BJ (cell line): ENCODE measurements at regions not wholly inside any gene's neighbourhood (a gene's known extent, or its start where the extent isn't known, plus 50 kb on each side); places are given as distances from the start of the nearest gene placed in this dataset.
"Not testable (repeated sequence)": the region's sequence is repeated elsewhere in the genome, so short reads cannot be mapped to it uniquely, and the experiment has no call there.

Source experiments
- CTCF ChIA-PET: fragments of 350-600 bp; formaldehyde crosslinking; extraction: SDS; loops from one replicate; lab custom pipeline; 2021; ENCODE audit warnings: antibody characterized with exemption, inconsistent platforms; lab: Yijun Ruan, JAX
- POLR2A ChIA-PET: fragments of 300-600 bp; sonication (Branson Sonifier 250); formaldehyde crosslinking; extraction: SDS; loops from one replicate; lab custom pipeline; 2021; ENCODE audit warnings: antibody characterized with exemption; lab: Charles Lee
- DNase-seq: peaks from one replicate; pipeline ENCODE4 v3.0.0-alpha.2; 2011; ENCODE audit warnings: low read depth
- H3K27me3 ChIP-seq: 2 replicates; pipeline ENCODE4 v1.6.0; 2011; ENCODE audit warnings: low read length; ENCODE audit not compliant: control insufficient read depth, insufficient read depth
- H3K36me3 ChIP-seq: 2 replicates; pipeline ENCODE4 v1.5.1; 2011; ENCODE audit warnings: low read length; ENCODE audit not compliant: control insufficient read depth, insufficient read depth
- H3K4me3 ChIP-seq: 2 replicates; pipeline ENCODE4 v1.5.1; 2011; ENCODE audit warnings: low read depth, mild to moderate bottlenecking, control low read depth, low read length
- TF ChIP-seq, protein P1 (sequence below): IDR thresholded peaks from 2 replicates; pipeline ENCODE4 v1.5.1; 2011; ENCODE audit warnings: low read depth, mild to moderate bottlenecking, control low read depth, inconsistent platforms, low read length, moderate library complexity; ENCODE audit not compliant: insufficient read depth

DNA sequence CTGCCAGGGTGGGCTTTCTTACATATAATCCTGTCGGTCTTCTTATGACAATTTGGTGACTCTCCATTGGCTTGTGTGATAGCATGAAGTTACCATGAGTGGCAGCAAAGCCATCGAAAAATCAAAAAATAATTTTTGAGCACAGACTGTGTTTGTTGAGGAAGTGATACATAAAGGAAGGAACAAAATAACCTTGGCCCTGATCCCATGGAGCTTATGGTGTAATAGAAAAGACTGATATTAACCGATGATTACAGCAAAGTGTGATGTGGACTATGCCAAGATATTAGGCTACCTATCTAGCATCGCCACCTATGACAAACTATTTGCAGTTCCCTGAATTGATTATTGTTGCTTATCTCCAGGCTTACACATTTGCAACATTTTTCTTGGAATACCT is 383.2 kb downstream of the AEBP2 start:
- TF ChIP-seq, protein P1, sequence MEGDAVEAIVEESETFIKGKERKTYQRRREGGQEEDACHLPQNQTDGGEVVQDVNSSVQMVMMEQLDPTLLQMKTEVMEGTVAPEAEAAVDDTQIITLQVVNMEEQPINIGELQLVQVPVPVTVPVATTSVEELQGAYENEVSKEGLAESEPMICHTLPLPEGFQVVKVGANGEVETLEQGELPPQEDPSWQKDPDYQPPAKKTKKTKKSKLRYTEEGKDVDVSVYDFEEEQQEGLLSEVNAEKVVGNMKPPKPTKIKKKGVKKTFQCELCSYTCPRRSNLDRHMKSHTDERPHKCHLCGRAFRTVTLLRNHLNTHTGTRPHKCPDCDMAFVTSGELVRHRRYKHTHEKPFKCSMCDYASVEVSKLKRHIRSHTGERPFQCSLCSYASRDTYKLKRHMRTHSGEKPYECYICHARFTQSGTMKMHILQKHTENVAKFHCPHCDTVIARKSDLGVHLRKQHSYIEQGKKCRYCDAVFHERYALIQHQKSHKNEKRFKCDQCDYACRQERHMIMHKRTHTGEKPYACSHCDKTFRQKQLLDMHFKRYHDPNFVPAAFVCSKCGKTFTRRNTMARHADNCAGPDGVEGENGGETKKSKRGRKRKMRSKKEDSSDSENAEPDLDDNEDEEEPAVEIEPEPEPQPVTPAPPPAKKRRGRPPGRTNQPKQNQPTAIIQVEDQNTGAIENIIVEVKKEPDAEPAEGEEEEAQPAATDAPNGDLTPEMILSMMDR, result no peak
- Histone ChIP-seq H3K36me3 (no peaks in the 10 kb centered on the region), H3K4me3 (no peak overlapping the region), H3K27me3 (no peaks in the 10 kb centered on the region)
- ChIA-PET CTCF (no interaction called here), POLR2A (no interaction called here)
- DNase-seq, result no peak

DNA sequence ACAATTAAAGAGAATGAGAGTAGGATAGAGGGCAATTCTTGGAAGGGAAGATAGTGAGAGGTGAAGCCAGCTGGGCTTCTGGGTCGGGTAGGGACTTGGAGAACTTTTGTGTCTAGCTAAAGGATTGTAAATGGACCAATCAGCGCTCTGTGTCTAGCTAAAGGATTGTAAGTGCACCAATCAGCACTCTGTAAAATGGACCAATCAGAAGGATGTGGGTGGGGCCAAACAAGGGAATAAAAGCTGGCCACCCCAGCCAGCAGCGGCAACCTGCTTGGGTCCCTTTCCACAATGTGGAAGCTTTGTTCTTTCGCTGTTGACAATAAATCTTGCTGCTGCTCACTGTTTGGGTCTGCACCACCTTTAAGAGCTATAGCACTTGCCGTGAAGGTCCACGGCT is 384.0 kb downstream of the AEBP2 start:
- CTCF ChIA-PET, H3K36me3 ChIP-seq, H3K4me3 ChIP-seq, DNase-seq, POLR2A ChIA-PET, H3K27me3 ChIP-seq: not testable (repeated sequence)

DNA sequence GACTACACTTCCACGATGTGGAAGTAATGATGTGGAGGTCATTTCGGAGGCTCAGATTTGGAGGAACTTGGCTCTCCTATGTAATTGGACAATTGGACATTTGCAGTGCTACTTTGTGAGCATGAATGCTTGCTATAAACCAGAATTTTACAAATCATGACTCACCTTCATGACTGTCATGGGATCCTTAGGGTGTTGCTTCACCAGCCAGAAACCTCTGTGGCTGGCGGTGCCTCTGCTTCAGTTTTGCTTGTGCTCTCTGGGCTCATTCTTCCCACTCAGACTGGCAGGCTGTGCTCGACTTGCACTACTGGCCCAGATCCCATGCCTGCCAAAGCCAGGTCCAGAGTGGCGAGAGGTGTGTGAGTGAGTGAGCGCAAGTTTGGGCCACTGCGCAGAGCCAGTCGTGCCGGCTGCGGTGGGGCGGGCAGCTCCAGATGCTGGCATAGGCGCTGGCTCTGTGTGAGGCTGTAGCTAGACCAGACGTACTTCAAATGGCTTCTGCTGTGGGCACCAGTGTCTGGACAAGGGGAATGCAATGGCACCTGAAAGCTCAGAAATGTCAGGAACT is 387.8 kb downstream of the AEBP2 start:
- no peak for DNase-seq
- Histone ChIP-seq H3K4me3 (no peak overlapping the region), H3K27me3 (no peaks in the 10 kb centered on the region), H3K36me3 (no peaks in the 10 kb centered on the region)
- POLR2A ChIA-PET, result no interaction called here
- CTCF ChIA-PET, result no interaction called here
- TF ChIP-seq, protein P1, result no peak

DNA sequence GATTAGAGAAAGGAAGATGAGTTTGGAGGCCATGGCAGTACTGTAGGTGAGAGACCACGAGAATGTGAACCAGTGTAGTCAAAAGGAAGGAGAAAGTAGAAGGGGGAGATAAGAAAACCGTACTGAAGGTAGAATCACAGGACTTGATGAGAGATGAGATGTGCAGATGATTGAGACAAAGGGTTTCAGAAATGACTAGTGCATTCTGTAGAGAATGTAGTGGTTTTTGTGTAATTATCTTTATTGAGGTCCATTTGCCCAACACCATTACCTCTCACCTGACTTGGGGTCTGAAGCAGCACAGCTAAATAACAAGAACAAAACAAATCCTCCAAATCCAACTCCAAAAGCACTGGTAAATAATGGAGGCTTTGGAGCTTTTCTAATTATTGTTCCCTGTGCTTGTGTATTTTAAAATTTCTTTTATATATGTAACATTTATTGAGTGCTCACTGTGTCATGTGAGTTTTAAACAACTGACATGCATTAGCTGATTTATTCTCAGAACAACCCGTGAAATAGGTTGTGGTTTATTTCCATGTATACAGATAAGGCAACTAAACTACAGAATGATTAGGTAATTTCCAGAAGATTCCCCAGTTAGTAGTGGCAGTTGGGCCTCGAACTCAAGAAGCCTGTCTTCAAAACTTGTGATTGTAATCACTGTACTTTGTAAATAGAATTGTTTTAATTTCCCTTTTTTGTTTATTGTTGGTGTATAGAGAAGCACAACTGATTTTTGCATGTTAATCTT is 390.0 kb downstream of the AEBP2 start:
- POLR2A ChIA-PET, result no interaction called here
- TF ChIP-seq, protein P1, result no peak
- no peaks in the 10 kb centered on the region for H3K36me3 ChIP-seq
- H3K27me3 ChIP-seq, result no peaks in the 10 kb centered on the region
- no peak overlapping the region for H3K4me3 ChIP-seq
- no peak for DNase-seq
- CTCF ChIA-PET, result no interaction called here

DNA sequence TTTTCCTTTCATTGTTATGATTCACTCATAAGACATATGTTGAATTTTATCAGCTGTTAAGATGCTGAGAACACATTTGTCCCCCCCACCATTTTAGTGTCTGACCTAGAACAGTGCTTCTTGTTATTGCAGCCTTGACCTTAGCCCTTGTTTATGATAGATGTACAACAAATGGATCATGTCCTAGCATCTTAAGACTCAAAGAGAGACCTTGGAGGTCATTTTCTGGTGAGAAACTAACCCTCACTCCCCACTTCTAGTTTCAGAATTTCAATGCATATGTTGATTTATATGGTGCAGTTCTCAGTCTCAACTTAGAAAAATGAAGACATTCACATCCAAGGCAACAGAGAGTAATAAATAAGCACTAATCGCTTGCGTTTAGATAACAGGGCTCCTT is 391.2 kb downstream of the AEBP2 start:
- no peaks in the 10 kb centered on the region for H3K36me3 ChIP-seq
- ChIA-PET CTCF (no interaction called here), POLR2A (no interaction called here)
- no peak overlapping the region for H3K4me3 ChIP-seq
- H3K27me3 ChIP-seq, result no peaks in the 10 kb centered on the region
- TF ChIP-seq, protein P1, result no peak
- no peak for DNase-seq
